ENCODE measurements at regions not wholly inside any gene's neighbourhood (a gene's known extent, or its start where the extent isn't known, plus 50 kb on each side); places are given as distances from the start of the nearest gene placed in this dataset.

DNA sequence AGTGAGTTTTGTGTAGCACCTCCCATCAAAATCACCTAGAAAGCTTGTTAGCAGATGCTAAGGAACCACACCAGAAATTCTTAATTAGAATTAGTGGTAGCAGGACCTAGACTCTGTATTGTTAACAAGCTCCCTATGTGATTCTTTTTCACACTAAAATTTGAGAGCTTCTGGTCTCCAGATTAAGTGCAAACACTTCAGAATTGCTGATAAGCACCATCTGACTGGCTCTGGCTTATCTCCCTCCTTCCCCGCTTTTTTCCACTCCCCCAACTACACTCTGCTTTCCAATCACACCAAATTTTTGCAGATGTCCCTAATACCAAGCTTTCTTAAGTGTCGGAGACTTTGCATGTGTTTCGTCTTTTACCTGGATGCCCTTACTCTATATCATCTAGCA, 410.1 kb upstream of the DPH6 start:
- Histone ChIP-seq H3K36me3 (replicated peaks in 1 of 2; ENCODE audit: control extremely low read depth in 1 of 2, control insufficient read depth in 1 of 2, extremely low read depth in 1 of 2, insufficient read depth in 2 of 2, low read length in 1 of 2) (no peaks in the 10 kb centered on the region), H3K4me2 (replicated peaks; ENCODE audit: low read depth, low read length, poor library complexity, severe bottlenecking) (no peak overlapping the region), H3K9me3 (ENCODE audit: control extremely low read depth in 1 of 3, control insufficient read depth in 2 of 3, insufficient read depth in 1 of 3, low read length in 2 of 3) (no peaks in the 10 kb centered on the region), H2AFZ (ENCODE audit: insufficient read depth, low read depth, low read length, poor library complexity, severe bottlenecking) (no peak overlapping the region), H4K20me1 (ENCODE audit: control insufficient read depth, insufficient read depth, low read length, poor library complexity, severe bottlenecking) (no peaks in the 10 kb centered on the region), H3K4me1 (ENCODE audit: control insufficient read depth in 2 of 2, insufficient read depth in 2 of 2, low read length in 2 of 2) (no peaks in the 10 kb centered on the region), H3K27ac (ENCODE audit: low read length in 2 of 2) (no peak overlapping the region), H3K4me3 (ENCODE audit: control extremely low read depth in 1 of 5, extremely low read depth in 1 of 5, insufficient read depth in 1 of 5, low read depth in 2 of 5, low read length in 4 of 5) (no peak overlapping the region), H3K27me3 (replicated peaks in 1 of 4; ENCODE audit: control extremely low read depth in 1 of 4, control insufficient read depth in 3 of 4, insufficient read depth in 4 of 4, low read length in 3 of 4) (no peaks in the 10 kb centered on the region), H3K79me2 (ENCODE audit: control insufficient read depth, insufficient read depth, low read length) (no peaks in the 10 kb centered on the region), H3K9ac (ENCODE audit: low read length) (no peak overlapping the region)
- CTCF ChIA-PET: no interaction called here
- no peak overlapping the region for H3K4me3 Mint-ChIP-seq
- DNase-seq: no peak
- ATAC-seq (ENCODE audit: low read depth): no peak
- H3K9me3 Mint-ChIP-seq (ENCODE audit: insufficient read depth): no peaks in the 10 kb centered on the region
- no peaks in the 10 kb centered on the region for H3K27me3 Mint-ChIP-seq
- intact Hi-C loops (cut with micrococcal nuclease): no loop called here
- no peak for TF ChIP-seq EZH2 (IDR thresholded peaks at IDR 0.05; ENCODE audit: borderline replicate concordance, insufficient read depth, low read depth, low read length, poor library complexity, severe bottlenecking)
- TF ChIP-seq, protein P1, sequence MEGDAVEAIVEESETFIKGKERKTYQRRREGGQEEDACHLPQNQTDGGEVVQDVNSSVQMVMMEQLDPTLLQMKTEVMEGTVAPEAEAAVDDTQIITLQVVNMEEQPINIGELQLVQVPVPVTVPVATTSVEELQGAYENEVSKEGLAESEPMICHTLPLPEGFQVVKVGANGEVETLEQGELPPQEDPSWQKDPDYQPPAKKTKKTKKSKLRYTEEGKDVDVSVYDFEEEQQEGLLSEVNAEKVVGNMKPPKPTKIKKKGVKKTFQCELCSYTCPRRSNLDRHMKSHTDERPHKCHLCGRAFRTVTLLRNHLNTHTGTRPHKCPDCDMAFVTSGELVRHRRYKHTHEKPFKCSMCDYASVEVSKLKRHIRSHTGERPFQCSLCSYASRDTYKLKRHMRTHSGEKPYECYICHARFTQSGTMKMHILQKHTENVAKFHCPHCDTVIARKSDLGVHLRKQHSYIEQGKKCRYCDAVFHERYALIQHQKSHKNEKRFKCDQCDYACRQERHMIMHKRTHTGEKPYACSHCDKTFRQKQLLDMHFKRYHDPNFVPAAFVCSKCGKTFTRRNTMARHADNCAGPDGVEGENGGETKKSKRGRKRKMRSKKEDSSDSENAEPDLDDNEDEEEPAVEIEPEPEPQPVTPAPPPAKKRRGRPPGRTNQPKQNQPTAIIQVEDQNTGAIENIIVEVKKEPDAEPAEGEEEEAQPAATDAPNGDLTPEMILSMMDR (IDR thresholded peaks at IDR 0.05): no peak
- POLR2A ChIA-PET: no interaction called here
- H3K4me1 Mint-ChIP-seq: no peaks in the 10 kb centered on the region
- 80% methylated on average over 1 of the region's 3 CpGs for WGBS (ENCODE audit: insufficient coverage)
- no peak overlapping the region for H3K27ac Mint-ChIP-seq

DNA sequence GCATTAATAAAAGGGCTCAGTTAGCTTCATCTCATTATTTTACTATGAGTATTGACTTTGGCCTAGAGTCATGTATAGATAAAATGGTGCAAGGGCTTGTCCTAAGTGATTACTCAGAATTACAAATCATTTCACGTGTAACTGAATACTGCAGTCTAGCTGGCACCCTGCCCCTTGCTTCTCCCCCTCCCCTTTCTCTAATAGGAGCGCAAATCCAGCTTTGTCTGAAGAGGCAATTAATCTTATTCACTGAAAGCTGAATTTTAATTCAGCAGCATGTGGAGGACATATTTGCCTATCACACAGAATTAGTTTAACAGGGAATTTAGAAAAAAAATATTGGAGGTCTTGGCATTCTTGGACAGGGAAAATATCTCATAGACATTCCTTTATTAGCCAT, 412.1 kb upstream of the DPH6 start:
- no peaks in the 10 kb centered on the region for H3K27me3 ChIP-seq (replicated peaks in 1 of 4; ENCODE audit: control extremely low read depth in 1 of 4, control insufficient read depth in 3 of 4, insufficient read depth in 4 of 4, low read length in 3 of 4)
- ATAC-seq (ENCODE audit: low read depth): no peak
- H3K4me1 ChIP-seq (ENCODE audit: control insufficient read depth in 2 of 2, insufficient read depth in 2 of 2, low read length in 2 of 2): no peaks in the 10 kb centered on the region
- H3K4me2 ChIP-seq (replicated peaks; ENCODE audit: low read depth, low read length, poor library complexity, severe bottlenecking): no peak overlapping the region
- TF ChIP-seq, protein P1 (IDR thresholded peaks at IDR 0.05): no peak
- TF ChIP-seq EZH2 (IDR thresholded peaks at IDR 0.05; ENCODE audit: borderline replicate concordance, insufficient read depth, low read depth, low read length, poor library complexity, severe bottlenecking): no peak
- H3K36me3 ChIP-seq (replicated peaks in 1 of 2; ENCODE audit: control extremely low read depth in 1 of 2, control insufficient read depth in 1 of 2, extremely low read depth in 1 of 2, insufficient read depth in 2 of 2, low read length in 1 of 2): no peaks in the 10 kb centered on the region
- no peaks in the 10 kb centered on the region for H3K79me2 ChIP-seq (ENCODE audit: control insufficient read depth, insufficient read depth, low read length)
- no peak overlapping the region for H3K4me3 ChIP-seq (ENCODE audit: control extremely low read depth in 1 of 5, extremely low read depth in 1 of 5, insufficient read depth in 1 of 5, low read depth in 2 of 5, low read length in 4 of 5)
- Mint-ChIP-seq H3K27me3 (no peaks in the 10 kb centered on the region), H3K9me3 (ENCODE audit: insufficient read depth) (no peaks in the 10 kb centered on the region), H3K4me3 (no peak overlapping the region), H3K27ac (no peak overlapping the region), H3K4me1 (no peaks in the 10 kb centered on the region)
- no peak overlapping the region for H3K9ac ChIP-seq (ENCODE audit: low read length)
- intact Hi-C loops (cut with micrococcal nuclease): no loop called here
- no peaks in the 10 kb centered on the region for H4K20me1 ChIP-seq (ENCODE audit: control insufficient read depth, insufficient read depth, low read length, poor library complexity, severe bottlenecking)
- H2AFZ ChIP-seq (ENCODE audit: insufficient read depth, low read depth, low read length, poor library complexity, severe bottlenecking): no peak overlapping the region
- DNase-seq: no peak
- CTCF ChIA-PET: no interaction called here
- H3K9me3 ChIP-seq (ENCODE audit: control extremely low read depth in 1 of 3, control insufficient read depth in 2 of 3, insufficient read depth in 1 of 3, low read length in 2 of 3): no peaks in the 10 kb centered on the region
- POLR2A ChIA-PET: no interaction called here
- no peak overlapping the region for H3K27ac ChIP-seq (ENCODE audit: low read length in 2 of 2)
- WGBS (ENCODE audit: insufficient coverage): no CpG with 5 or more reads among the region's 2 CpGs
